HepG2 (cell line): ENCODE measurements at regions not wholly inside any gene's neighbourhood (a gene's known extent, or its start where the extent isn't known, plus 50 kb on each side); places are given as distances from the start of the nearest gene placed in this dataset.

Experiments
- ATAC-seq: fragments of 200-7000 bp; cut with Tn5 transposase; 3 replicates; pipeline ENCODE4 v1.9.1; 2020; ENCODE audit warnings: mild to moderate bottlenecking, moderate library complexity
- BruUV-seq: library from RNA; stranded (reverse); fragments of 400-500 nt; replicated peaks from 2 replicates; lab custom pipeline; 2021; lab: Mats Ljungman, UMichigan
- CTCF ChIA-PET: fragments of 300-600 bp; formaldehyde crosslinking; extraction: SDS; loops from one replicate; lab custom pipeline; 2021; ENCODE audit warnings: low total read pairs, inconsistent platforms, low intra/inter-chr PET ratio; lab: Yijun Ruan, JAX
- POLR2A ChIA-PET: fragments of 350-600 bp; sonication (Branson Sonifier 250); formaldehyde crosslinking; loops from one replicate; lab custom pipeline; 2020; ENCODE audit warnings: antibody characterized with exemption, inconsistent platforms; lab: Yijun Ruan, JAX
- DNase-seq: peaks from one replicate; pipeline ENCODE4 v3.0.0-alpha.2; 2015; ENCODE audit warnings: low spot score
- FAIRE-seq: peaks from 3 replicates; lab custom pipeline; 2011; peaks lifted over from hg19 to GRCh38; lab: Jason Lieb, UNC
- H2AFZ ChIP-seq: one replicate; pipeline ENCODE4 v1.6.1; 2011; ENCODE audit warnings: low read length, inconsistent platforms
- H3K27ac ChIP-seq: fragments of 300-600 bp; 3 replicates; pipeline ENCODE4 v1.8.0; 2011; ENCODE audit warnings: mixed run types, mild to moderate bottlenecking, mixed read lengths, low read length, inconsistent platforms; ENCODE audit not compliant: insufficient read depth; ENCODE audit errors: extremely low read length
- H3K27me3 ChIP-seq, 2 experiments: fragments of 200-600 bp in 1 of 2; 2 replicates in 1 of 2; 3 replicates in 1 of 2; pipeline versions ENCODE4 v1.6.0 to v1.8.0; 2011; ENCODE audit warnings: low read length in 2 of 2, mild to moderate bottlenecking in 2 of 2, moderate library complexity in 2 of 2, inconsistent platforms in 1 of 2; ENCODE audit not compliant: insufficient read depth in 2 of 2, control insufficient read depth in 1 of 2
- H3K36me3 ChIP-seq, 2 experiments: fragments of 200-600 bp in 1 of 2; replicated peaks in 1 of 2; 2 replicates in 1 of 2; 3 replicates in 1 of 2; pipeline versions ENCODE4 v1.5.1 to v1.8.0; 2011; ENCODE audit warnings: low read length in 2 of 2, inconsistent platforms in 1 of 2; ENCODE audit not compliant: insufficient read depth in 2 of 2, control insufficient read depth in 1 of 2
- H3K4me1 ChIP-seq: 2 replicates; pipeline ENCODE4 v1.5.1; 2012; ENCODE audit warnings: low read length, inconsistent platforms; ENCODE audit not compliant: insufficient read depth
- H3K4me2 ChIP-seq: 2 replicates; pipeline ENCODE4 v1.6.0; 2011; ENCODE audit warnings: low read depth, low read length, inconsistent platforms
- H3K4me3 ChIP-seq, 3 experiments: fragments of 200-600 bp in 1 of 3; sonication (generic), shearing (Covaris generic) in 1 of 3; replicated peaks in 1 of 3; 2 replicates each; pipeline ENCODE4 v1.5.1; 2011 to 2016; ENCODE audit warnings: low read length in 3 of 3, inconsistent platforms in 2 of 3, low read depth in 2 of 3, mild to moderate bottlenecking in 2 of 3, control low read depth in 1 of 3, mixed read lengths in 1 of 3; ENCODE audit not compliant: insufficient read depth in 1 of 3
- H3K79me2 ChIP-seq: one replicate; pipeline ENCODE4 v1.6.1; 2011; ENCODE audit warnings: low read length, inconsistent platforms; ENCODE audit not compliant: insufficient read depth
- H3K9ac ChIP-seq: 2 replicates; pipeline ENCODE4 v1.6.0; 2011; ENCODE audit warnings: mild to moderate bottlenecking, low read depth, low read length, inconsistent platforms; ENCODE audit not compliant: insufficient read depth
- H3K9me3 ChIP-seq: 2 replicates; pipeline ENCODE4 v1.5.1; 2012; ENCODE audit warnings: mild to moderate bottlenecking, low read length
- H4K20me1 ChIP-seq: 2 replicates; pipeline ENCODE4 v1.6.0; 2011; ENCODE audit warnings: inconsistent platforms, mild to moderate bottlenecking, low read length, moderate library complexity; ENCODE audit not compliant: insufficient read depth
- ARNTL ChIP-seq: sonication (generic); formaldehyde crosslinking; IDR thresholded peaks from 2 replicates; pipeline ENCODE4 v1.4.0; 2020; ENCODE audit warnings: mild to moderate bottlenecking, missing genetic modification reagents
- BRCA1 ChIP-seq: sonication (generic); formaldehyde crosslinking; IDR thresholded peaks from 2 replicates; pipeline ENCODE4 v1.4.0; 2020; ENCODE audit warnings: missing genetic modification reagents
- ELF3 ChIP-seq: IDR thresholded peaks from 2 replicates; pipeline ENCODE4 v1.6.1; 2016; ENCODE audit warnings: missing genetic modification reagents, missing compliant biosample characterization
- FIP1L1 ChIP-seq: fragments of 200-400 bp; formaldehyde crosslinking; IDR thresholded peaks from 2 replicates; pipeline ENCODE4 v1.6.1; 2018; ENCODE audit warnings: low read depth, mild to moderate bottlenecking, low read length, moderate library complexity, borderline replicate concordance; ENCODE audit not compliant: insufficient read depth
- FOXK2 ChIP-seq: fragments of 450-650 bp; IDR thresholded peaks from 2 replicates; pipeline ENCODE4 v1.6.1; 2016
- IKZF4 ChIP-seq: sonication (generic); formaldehyde crosslinking; IDR thresholded peaks from 2 replicates; pipeline ENCODE4 v1.5.1; 2020; ENCODE audit warnings: borderline replicate concordance, mild to moderate bottlenecking, low read depth, missing genetic modification reagents; ENCODE audit errors: not compliant biosample characterization
- KMT2B ChIP-seq: IDR thresholded peaks from 2 replicates; pipeline ENCODE4 v1.6.1; 2016; ENCODE audit warnings: missing genetic modification reagents, missing compliant biosample characterization
- NCOA5 ChIP-seq: sonication (generic); formaldehyde crosslinking; IDR thresholded peaks from 2 replicates; pipeline ENCODE4 v1.4.0; 2020; ENCODE audit warnings: missing genetic modification reagents
- SMAD1 ChIP-seq: sonication (generic); formaldehyde crosslinking; IDR thresholded peaks from 2 replicates; pipeline ENCODE4 v1.4.0; 2020; ENCODE audit warnings: missing genetic modification reagents, low read depth, mild to moderate bottlenecking, borderline replicate concordance
- ZFP41 ChIP-seq: sonication (generic); formaldehyde crosslinking; IDR thresholded peaks from 2 replicates; pipeline ENCODE4 v1.4.0; 2020; ENCODE audit warnings: mild to moderate bottlenecking, missing genetic modification reagents, borderline replicate concordance
- ZNF333 ChIP-seq: sonication (generic); formaldehyde crosslinking; IDR thresholded peaks from 2 replicates; pipeline ENCODE4 v1.4.0; 2020; ENCODE audit warnings: mild to moderate bottlenecking, missing genetic modification reagents, borderline replicate concordance
- ZNF776 ChIP-seq: sonication (generic); formaldehyde crosslinking; IDR thresholded peaks from 2 replicates; pipeline ENCODE4 v1.4.0; 2020; ENCODE audit warnings: mild to moderate bottlenecking, missing genetic modification reagents
- WGBS: methylation state at CpG from one replicate; pipeline ENCODE4 v1.1.6; 2017; ENCODE audit warnings: low lambda C conversion rate; 5-methylcytosine and 5-hydroxymethylcytosine counted together
- in situ Hi-C: cut with HindIII; loops from 2 replicates; pipeline ENCODE4 v1.10.0; 2017; ENCODE audit warnings: low pct_unique_long_range_greater_than_20kb; ENCODE audit not compliant: extremely low pct_ligation_motif_present
- intact Hi-C: fragments of 100-400 bp; cut with micrococcal nuclease; formaldehyde crosslinking; loops from one replicate; pipeline ENCODE4 v1.10.0; 2022; ENCODE audit not compliant: unreplicated experiment
- TF ChIP-seq, protein P1 (sequence below): IDR thresholded peaks from 2 replicates; pipeline ENCODE4 v1.6.1; 2016; ENCODE audit warnings: missing compliant biosample characterization, missing genetic modification reagents, borderline replicate concordance
- TF ChIP-seq, protein P2 (sequence below): sonication (generic); formaldehyde crosslinking; IDR thresholded peaks from 2 replicates; pipeline ENCODE4 v1.8.1; 2023; ENCODE audit warnings: mild to moderate bottlenecking, moderate library complexity, missing genetic modification reagents
- TF ChIP-seq, protein P3 (sequence below): sonication (generic); formaldehyde crosslinking; IDR thresholded peaks from 2 replicates; pipeline ENCODE4 v1.4.0; 2020; ENCODE audit warnings: missing genetic modification reagents
- TF ChIP-seq, protein P4 (sequence below): sonication (generic); formaldehyde crosslinking; IDR thresholded peaks from 2 replicates; pipeline ENCODE4 v1.8.0; 2022; ENCODE audit warnings: mild to moderate bottlenecking, missing genetic modification reagents
- TF ChIP-seq, protein P5 (sequence below), 2 experiments: sonication (generic) in 1 of 2; formaldehyde crosslinking in 1 of 2; IDR thresholded peaks; 2 replicates each; pipeline versions ENCODE4 v1.5.1 to v1.6.1; 2011 to 2020; ENCODE audit warnings: borderline replicate concordance in 1 of 2, low read depth in 1 of 2, low read length in 1 of 2, mild to moderate bottlenecking in 1 of 2, missing genetic modification reagents in 1 of 2, moderate library complexity in 1 of 2

DNA sequence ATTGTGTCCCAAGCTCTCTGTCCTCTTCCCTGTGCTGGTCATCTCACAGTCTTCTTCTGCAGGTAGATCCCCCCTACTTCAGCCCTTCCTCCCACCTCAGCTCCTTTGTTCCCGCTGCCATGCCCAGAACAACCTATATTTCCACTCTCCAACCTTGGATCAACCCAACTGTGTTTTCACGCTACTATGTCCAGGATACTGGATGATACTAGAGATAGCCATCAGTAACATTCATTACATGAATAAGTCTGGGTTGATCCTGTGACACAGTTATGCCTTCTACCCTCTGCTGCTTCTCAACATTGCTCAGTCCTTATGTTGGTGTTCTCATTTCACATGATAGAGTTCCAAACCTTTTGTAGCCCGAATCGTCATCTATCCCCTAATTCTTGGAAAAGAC, 286.4 kb downstream of the ZEB1 start:
- CTCF ChIA-PET: no interaction called here
- Histone ChIP-seq H3K27ac (no peak overlapping the region), H3K4me1 (no peaks in the 10 kb centered on the region), H3K4me2 (no peak overlapping the region), H3K79me2 (no peaks in the 10 kb centered on the region), H3K36me3 (no peaks in the 10 kb centered on the region), H4K20me1 (no peaks in the 10 kb centered on the region), H3K9ac (no peak overlapping the region), H3K4me3 (no peak overlapping the region), H3K9me3 (no peaks in the 10 kb centered on the region), H2AFZ (no peak overlapping the region), H3K27me3 (peaks cover 2 to 10% of the 10 kb centered on the region in 2 experiments; a peak in 2 of 5 replicates)
- no peak for FAIRE-seq
- intact Hi-C loops: no loop called here
- ATAC-seq: no peak
- 25% methylated on average over 4 of the region's 4 CpGs for WGBS
- POLR2A ChIA-PET: no interaction called here
- DNase-seq: no peak
- no TSS peak for BruUV-seq
- in situ Hi-C loops: no loop called here
- TF ChIP-seq ZNF333 (CRISPR knock-in tag) (no peak), KMT2B (CRISPR knock-in tag) (no peak), SMAD1 (CRISPR knock-in tag) (no peak), FIP1L1 (no peak), IKZF4 (CRISPR knock-in tag) (no peak), ARNTL (CRISPR knock-in tag) (no peak), ELF3 (CRISPR knock-in tag) (no peak), ZFP41 (no peak), BRCA1 (CRISPR knock-in tag) (no peak), ZNF776 (CRISPR knock-in tag) (no peak), NCOA5 (CRISPR knock-in tag) (no peak), FOXK2 (no peak)
- TF ChIP-seq, protein P1, sequence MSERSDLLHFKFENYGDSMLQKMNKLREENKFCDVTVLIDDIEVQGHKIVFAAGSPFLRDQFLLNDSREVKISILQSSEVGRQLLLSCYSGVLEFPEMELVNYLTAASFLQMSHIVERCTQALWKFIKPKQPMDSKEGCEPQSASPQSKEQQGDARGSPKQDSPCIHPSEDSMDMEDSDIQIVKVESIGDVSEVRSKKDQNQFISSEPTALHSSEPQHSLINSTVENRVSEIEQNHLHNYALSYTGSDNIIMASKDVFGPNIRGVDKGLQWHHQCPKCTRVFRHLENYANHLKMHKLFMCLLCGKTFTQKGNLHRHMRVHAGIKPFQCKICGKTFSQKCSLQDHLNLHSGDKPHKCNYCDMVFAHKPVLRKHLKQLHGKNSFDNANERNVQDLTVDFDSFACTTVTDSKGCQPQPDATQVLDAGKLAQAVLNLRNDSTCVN (CRISPR knock-in tag): no peak
- TF ChIP-seq, protein P2, sequence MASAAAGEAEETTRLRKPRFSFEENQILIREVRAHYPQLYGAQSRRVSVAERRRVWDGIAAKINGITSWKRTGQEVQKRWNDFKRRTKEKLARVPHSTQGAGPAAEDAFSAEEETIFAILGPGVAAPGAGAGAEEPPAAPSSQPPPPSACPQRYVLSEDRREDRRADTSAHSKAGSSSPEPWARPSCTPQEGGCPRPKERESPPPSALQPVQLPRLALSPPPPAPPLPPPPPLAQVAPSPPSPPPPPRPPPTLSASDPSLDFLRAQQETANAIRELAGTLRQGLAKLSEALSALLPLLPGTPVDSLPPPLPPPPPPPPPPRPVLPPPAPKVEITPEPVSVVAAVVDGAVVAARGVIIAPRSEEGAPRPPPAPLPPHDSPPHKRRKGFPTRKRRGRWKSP (CRISPR knock-in tag): no peak
- TF ChIP-seq, protein P3, sequence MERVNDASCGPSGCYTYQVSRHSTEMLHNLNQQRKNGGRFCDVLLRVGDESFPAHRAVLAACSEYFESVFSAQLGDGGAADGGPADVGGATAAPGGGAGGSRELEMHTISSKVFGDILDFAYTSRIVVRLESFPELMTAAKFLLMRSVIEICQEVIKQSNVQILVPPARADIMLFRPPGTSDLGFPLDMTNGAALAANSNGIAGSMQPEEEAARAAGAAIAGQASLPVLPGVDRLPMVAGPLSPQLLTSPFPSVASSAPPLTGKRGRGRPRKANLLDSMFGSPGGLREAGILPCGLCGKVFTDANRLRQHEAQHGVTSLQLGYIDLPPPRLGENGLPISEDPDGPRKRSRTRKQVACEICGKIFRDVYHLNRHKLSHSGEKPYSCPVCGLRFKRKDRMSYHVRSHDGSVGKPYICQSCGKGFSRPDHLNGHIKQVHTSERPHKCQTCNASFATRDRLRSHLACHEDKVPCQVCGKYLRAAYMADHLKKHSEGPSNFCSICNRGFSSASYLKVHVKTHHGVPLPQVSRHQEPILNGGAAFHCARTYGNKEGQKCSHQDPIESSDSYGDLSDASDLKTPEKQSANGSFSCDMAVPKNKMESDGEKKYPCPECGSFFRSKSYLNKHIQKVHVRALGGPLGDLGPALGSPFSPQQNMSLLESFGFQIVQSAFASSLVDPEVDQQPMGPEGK (CRISPR knock-in tag): no peak
- TF ChIP-seq, protein P4, sequence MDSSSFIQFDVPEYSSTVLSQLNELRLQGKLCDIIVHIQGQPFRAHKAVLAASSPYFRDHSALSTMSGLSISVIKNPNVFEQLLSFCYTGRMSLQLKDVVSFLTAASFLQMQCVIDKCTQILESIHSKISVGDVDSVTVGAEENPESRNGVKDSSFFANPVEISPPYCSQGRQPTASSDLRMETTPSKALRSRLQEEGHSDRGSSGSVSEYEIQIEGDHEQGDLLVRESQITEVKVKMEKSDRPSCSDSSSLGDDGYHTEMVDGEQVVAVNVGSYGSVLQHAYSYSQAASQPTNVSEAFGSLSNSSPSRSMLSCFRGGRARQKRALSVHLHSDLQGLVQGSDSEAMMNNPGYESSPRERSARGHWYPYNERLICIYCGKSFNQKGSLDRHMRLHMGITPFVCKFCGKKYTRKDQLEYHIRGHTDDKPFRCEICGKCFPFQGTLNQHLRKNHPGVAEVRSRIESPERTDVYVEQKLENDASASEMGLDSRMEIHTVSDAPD (CRISPR knock-in tag): no peak
- TF ChIP-seq, protein P5, sequence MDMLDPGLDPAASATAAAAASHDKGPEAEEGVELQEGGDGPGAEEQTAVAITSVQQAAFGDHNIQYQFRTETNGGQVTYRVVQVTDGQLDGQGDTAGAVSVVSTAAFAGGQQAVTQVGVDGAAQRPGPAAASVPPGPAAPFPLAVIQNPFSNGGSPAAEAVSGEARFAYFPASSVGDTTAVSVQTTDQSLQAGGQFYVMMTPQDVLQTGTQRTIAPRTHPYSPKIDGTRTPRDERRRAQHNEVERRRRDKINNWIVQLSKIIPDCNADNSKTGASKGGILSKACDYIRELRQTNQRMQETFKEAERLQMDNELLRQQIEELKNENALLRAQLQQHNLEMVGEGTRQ (IDR thresholded peaks at IDR 0.05; ENCODE audit: low read depth, low read length): no peak
- TF ChIP-seq, protein P5 (CRISPR knock-in tag; IDR thresholded peaks at IDR 0.05; ENCODE audit: borderline replicate concordance): no peak
